Osteocyte (in vitro differentiated cells): ENCODE measurements at regions not wholly inside any gene's neighbourhood (a gene's known extent, or its start where the extent isn't known, plus 50 kb on each side); places are given as distances from the start of the nearest gene placed in this dataset.

Experiments used
- DNase-seq: peaks from one replicate; pipeline ENCODE4 v3.0.0; 2021; ENCODE audit warnings: mixed read lengths; ENCODE audit not compliant: unreplicated experiment; ENCODE audit errors: extremely low spot score
- H3K27ac Mint-ChIP-seq: one replicate; pipeline ENCODE4 v1.8.0; 2021; ENCODE audit warnings: mild to moderate bottlenecking, mixed read lengths; ENCODE audit not compliant: unreplicated experiment
- H3K27me3 Mint-ChIP-seq: one replicate; pipeline ENCODE4 v1.8.0; 2021; ENCODE audit warnings: mixed read lengths; ENCODE audit not compliant: unreplicated experiment
- H3K36me3 Mint-ChIP-seq: one replicate; pipeline ENCODE4 v1.8.0; 2021; ENCODE audit warnings: mixed read lengths; ENCODE audit not compliant: unreplicated experiment
- H3K4me1 Mint-ChIP-seq: one replicate; pipeline ENCODE4 v1.8.0; 2021; ENCODE audit warnings: mixed read lengths; ENCODE audit not compliant: unreplicated experiment
- H3K4me3 Mint-ChIP-seq: one replicate; pipeline ENCODE4 v1.8.0; 2021; ENCODE audit warnings: mild to moderate bottlenecking, moderate library complexity, mixed read lengths; ENCODE audit not compliant: unreplicated experiment
- H3K9me3 Mint-ChIP-seq: one replicate; pipeline ENCODE4 v1.8.0; 2021; ENCODE audit warnings: mixed read lengths; ENCODE audit not compliant: unreplicated experiment
- TF ChIP-seq, protein P1 (sequence below): fragments of 200-600 bp; sonication (generic); IDR thresholded peaks from 2 replicates; pipeline ENCODE4 v1.5.0; 2021; ENCODE audit warnings: antibody characterized with exemption, mild to moderate bottlenecking, moderate library complexity

GRCh38 chr1:209224886-209225285 lies 358.6 kb upstream of the CAMK1G start:
- Mint-ChIP-seq H3K27ac (no peak overlapping the region), H3K4me1 (no peaks in the 10 kb centered on the region), H3K27me3 (no peaks in the 10 kb centered on the region), H3K4me3 (no peak overlapping the region), H3K9me3 (no peaks in the 10 kb centered on the region), H3K36me3 (no peaks in the 10 kb centered on the region)
- no peak for DNase-seq
- TF ChIP-seq, protein P1, sequence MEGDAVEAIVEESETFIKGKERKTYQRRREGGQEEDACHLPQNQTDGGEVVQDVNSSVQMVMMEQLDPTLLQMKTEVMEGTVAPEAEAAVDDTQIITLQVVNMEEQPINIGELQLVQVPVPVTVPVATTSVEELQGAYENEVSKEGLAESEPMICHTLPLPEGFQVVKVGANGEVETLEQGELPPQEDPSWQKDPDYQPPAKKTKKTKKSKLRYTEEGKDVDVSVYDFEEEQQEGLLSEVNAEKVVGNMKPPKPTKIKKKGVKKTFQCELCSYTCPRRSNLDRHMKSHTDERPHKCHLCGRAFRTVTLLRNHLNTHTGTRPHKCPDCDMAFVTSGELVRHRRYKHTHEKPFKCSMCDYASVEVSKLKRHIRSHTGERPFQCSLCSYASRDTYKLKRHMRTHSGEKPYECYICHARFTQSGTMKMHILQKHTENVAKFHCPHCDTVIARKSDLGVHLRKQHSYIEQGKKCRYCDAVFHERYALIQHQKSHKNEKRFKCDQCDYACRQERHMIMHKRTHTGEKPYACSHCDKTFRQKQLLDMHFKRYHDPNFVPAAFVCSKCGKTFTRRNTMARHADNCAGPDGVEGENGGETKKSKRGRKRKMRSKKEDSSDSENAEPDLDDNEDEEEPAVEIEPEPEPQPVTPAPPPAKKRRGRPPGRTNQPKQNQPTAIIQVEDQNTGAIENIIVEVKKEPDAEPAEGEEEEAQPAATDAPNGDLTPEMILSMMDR = no peak

GRCh38 chr1:209227171-209227570 lies 356.3 kb upstream of the CAMK1G start:
- no peaks in the 10 kb centered on the region for H3K36me3 Mint-ChIP-seq
- no peaks in the 10 kb centered on the region for H3K4me1 Mint-ChIP-seq
- no peaks in the 10 kb centered on the region for H3K27me3 Mint-ChIP-seq
- no peak overlapping the region for H3K4me3 Mint-ChIP-seq
- no peak for DNase-seq
- TF ChIP-seq, protein P1 = no peak
- H3K9me3 Mint-ChIP-seq = peaks cover 8% of the 10 kb centered on the region
- H3K27ac Mint-ChIP-seq = no peak overlapping the region

DNA sequence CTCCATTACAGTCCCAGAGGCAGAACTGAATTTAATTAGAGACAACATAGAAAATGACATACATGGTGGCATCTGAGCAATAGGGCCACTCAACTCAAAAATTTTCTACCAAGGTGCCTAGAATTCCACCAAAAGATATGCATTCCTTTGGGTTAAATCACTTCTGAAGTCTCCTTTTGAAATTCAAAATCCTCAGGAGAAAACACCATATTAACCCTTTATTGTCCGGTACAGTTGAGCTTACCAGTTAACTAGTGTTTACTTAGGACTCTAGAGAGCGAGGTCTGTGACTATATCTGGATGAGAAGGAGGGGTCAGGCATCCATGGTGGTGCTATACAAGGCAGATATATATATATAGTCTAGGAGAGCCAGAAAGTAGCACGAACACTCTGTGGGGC lies 355.6 kb upstream of the CAMK1G start:
- no peak for DNase-seq
- Mint-ChIP-seq H3K4me1 (no peaks in the 10 kb centered on the region), H3K9me3 (peaks cover 15% of the 10 kb centered on the region), H3K27ac (no peak overlapping the region), H3K4me3 (no peak overlapping the region), H3K36me3 (no peaks in the 10 kb centered on the region), H3K27me3 (no peaks in the 10 kb centered on the region)
- TF ChIP-seq, protein P1 = no peak

DNA sequence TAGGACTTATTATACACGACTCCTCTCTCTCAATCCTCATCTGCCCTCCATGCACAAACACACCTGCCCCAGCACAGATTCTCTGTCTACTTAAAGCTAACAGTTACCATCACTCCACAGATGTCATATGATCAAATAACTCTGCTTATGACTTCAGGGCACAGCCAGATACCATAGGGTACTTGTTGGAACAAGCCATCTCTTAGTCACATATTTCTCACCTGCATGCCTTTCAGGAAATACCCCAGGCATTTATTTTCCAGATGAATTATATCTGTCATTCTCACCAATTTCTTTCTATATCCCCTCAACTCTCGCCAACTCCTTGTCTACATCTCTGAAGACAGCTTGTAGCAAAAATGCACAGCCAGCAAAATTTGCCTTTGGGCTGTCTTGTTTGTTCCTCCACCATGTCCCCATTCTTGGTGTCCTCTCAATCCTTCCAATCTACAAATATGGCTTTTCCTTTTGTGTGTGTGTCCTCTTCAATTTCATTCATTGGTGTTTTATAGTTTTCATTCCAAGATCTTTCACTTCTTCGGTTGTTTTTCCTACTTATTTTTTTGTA lies 353.9 kb upstream of the CAMK1G start:
- Mint-ChIP-seq H3K27ac (no peak overlapping the region), H3K4me3 (no peak overlapping the region), H3K9me3 (peaks cover 15% of the 10 kb centered on the region), H3K4me1 (no peaks in the 10 kb centered on the region), H3K27me3 (no peaks in the 10 kb centered on the region), H3K36me3 (no peaks in the 10 kb centered on the region)
- TF ChIP-seq, protein P1 = no peak
- DNase-seq = no peak

GRCh38 chr1:209230314-209230713 lies 353.2 kb upstream of the CAMK1G start:
- Mint-ChIP-seq H3K4me1 (no peaks in the 10 kb centered on the region), H3K27ac (no peak overlapping the region), H3K36me3 (no peaks in the 10 kb centered on the region), H3K4me3 (no peak overlapping the region), H3K27me3 (no peaks in the 10 kb centered on the region), H3K9me3 (peaks cover 15% of the 10 kb centered on the region)
- TF ChIP-seq, protein P1 = no peak
- no peak for DNase-seq
